Esophagus muscularis mucosa (tissue), 4 donors: ENCODE measurements at regions not wholly inside any gene's neighbourhood (a gene's known extent, or its start where the extent isn't known, plus 50 kb on each side); places are given as distances from the start of the nearest gene placed in this dataset.

Experiments
- CTCF ChIP-seq, 3 experiments: fragments of 200-600 bp in 2 of 3; fragments of 450-650 bp in 1 of 3; sonication (generic) in 2 of 3; IDR thresholded peaks; one replicate each; pipeline ENCODE4 v1.5.1; 2017 to 2019; ENCODE audit warnings: antibody characterized with exemption in 3 of 3, mild to moderate bottlenecking in 2 of 3, moderate library complexity in 1 of 3
- EP300 ChIP-seq: sonication (generic); formaldehyde crosslinking; IDR thresholded peaks from one replicate; pipeline ENCODE4 v1.6.1; 2017; ENCODE audit warnings: antibody characterized with exemption
- POLR2A ChIP-seq: fragments of 450-650 bp; IDR thresholded peaks from one replicate; pipeline ENCODE4 v1.6.1; 2017; ENCODE audit warnings: antibody characterized with exemption, moderate library complexity, mild to moderate bottlenecking, low read depth
- POLR2AphosphoS5 ChIP-seq, 2 donors: sonication (generic); formaldehyde crosslinking; IDR thresholded peaks; one replicate each; pipeline ENCODE4 v1.6.1; 2017; ENCODE audit warnings: antibody characterized with exemption in 2 of 2

DNA sequence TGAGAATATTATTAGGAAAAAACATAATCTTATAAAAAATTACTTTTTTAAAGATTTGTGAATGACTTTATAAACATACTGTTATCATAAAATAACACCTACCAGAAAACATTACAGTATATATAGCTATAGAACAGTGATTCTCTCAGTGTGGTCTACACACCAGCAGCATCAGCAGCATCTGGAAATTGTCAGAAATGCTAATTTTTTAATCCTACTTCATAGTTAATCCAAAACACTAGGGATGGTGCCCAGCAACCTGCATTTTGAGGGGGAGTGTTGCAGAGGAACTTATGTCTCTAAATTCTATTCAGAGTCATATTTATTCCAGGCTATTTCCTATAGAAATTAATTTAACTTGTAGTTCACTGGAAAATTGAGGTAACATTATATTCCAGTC is 1107.8 kb downstream of the IGSF11 start:
- TF ChIP-seq CTCF (IDR thresholded peaks at IDR 0.05) (no peak), POLR2A (no peak), POLR2AphosphoS5 (IDR thresholded peaks at IDR 0.05) (no peak), EP300 (no peak)
